Epithelial cell of proximal tubule (primary cell): ENCODE measurements at regions not wholly inside any gene's neighbourhood (a gene's known extent, or its start where the extent isn't known, plus 50 kb on each side); places are given as distances from the start of the nearest gene placed in this dataset.

Experiments
- DNase-seq: peaks from one replicate; pipeline ENCODE4 v3.0.0-alpha.2; 2011; ENCODE audit warnings: low read depth
- H3K4me3 ChIP-seq: 2 replicates; pipeline ENCODE4 v1.5.1; 2011; ENCODE audit warnings: low read depth, mild to moderate bottlenecking, low read length
- CTCF ChIP-seq: conservative IDR thresholded peaks from 2 replicates; pipeline ENCODE4 v1.5.1; 2012; ENCODE audit warnings: low read depth, mild to moderate bottlenecking, low read length

DNA sequence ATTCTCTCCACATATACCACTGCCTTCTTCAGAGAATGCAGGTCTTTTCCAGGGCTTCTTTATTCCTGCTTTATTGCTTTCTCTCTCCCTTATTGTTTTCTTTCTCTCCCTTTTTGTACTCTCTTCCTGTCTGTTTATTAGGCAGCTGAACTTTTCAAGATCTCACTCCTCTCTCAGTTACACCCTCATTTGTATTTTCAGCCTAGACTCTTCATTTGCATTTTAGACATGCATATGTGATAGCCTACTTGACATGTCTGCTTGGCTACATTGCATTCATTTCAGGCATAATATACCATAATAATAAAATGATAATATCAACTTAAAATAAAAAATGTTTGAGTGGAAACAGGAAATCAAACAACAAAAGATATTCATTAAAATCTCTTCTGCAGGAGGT is 377.9 kb upstream of the TNC start:
- H3K4me3 ChIP-seq, result no peak overlapping the region
- no peak for DNase-seq
- no peak for TF ChIP-seq CTCF

- no peak for DNase-seq
- no peak for TF ChIP-seq CTCF
- H3K4me3 ChIP-seq, result no peak overlapping the region
Measured at GRCh38 chr9:115498303-115498702, 380.3 kb upstream of the TNC start.

GRCh38 chr9:115507148-115507547 is 389.2 kb upstream of the TNC start:
- DNase-seq, result no peak
- TF ChIP-seq CTCF, result no peak

DNA sequence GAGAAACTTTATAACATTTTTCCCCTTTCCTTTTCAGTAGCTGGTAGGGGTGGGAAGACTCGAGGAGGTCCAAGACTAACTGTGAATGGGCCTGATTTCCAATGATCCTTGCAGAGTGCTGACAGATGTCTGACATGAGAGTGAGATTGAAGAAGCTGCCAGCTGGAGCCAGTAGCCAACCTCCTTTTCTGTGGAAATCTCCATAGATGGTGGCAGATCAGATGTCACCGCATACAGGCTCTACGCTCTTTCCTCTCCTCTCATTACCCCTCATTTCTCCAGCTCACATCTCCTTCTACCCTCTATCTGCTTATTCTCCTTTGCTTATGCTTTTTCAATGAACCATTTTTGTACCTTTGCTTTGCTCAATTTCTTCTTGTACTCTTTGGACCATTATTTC is 395.2 kb upstream of the TNC start:
- no peak for DNase-seq
- H3K4me3 ChIP-seq, result no peak overlapping the region
- no peak for TF ChIP-seq CTCF

More at GRCh38 chr9:115507148-115507547, 389.2 kb upstream of the TNC start:
- no peak overlapping the region for H3K4me3 ChIP-seq

GRCh38 chr9:115514454-115514853 is 396.5 kb upstream of the TNC start:
- DNase-seq, result no peak
- no peak for TF ChIP-seq CTCF
- no peak overlapping the region for H3K4me3 ChIP-seq

- TF ChIP-seq CTCF, result no peak
- no peak overlapping the region for H3K4me3 ChIP-seq
- no peak for DNase-seq
Measured at GRCh38 chr9:115517335-115518075, 399.5 kb upstream of the TNC start.

GRCh38 chr9:115520646-115521045 is 402.7 kb upstream of the TNC start:
- H3K4me3 ChIP-seq, result no peak overlapping the region
- DNase-seq, result no peak
- TF ChIP-seq CTCF, result no peak
